ENCODE measurements at regions not wholly inside any gene's neighbourhood (a gene's known extent, or its start where the extent isn't known, plus 50 kb on each side); places are given as distances from the start of the nearest gene placed in this dataset.

- Histone ChIP-seq H3K4me3 (no peak overlapping the region), H3K36me3 (no peaks in the 10 kb centered on the region), H3K4me1 (no peaks in the 10 kb centered on the region), H3K27me3 (ENCODE audit: low read depth) (no peaks in the 10 kb centered on the region), H3K27ac (replicated peaks) (no peak overlapping the region), H3K9me3 (replicated peaks) (no peaks in the 10 kb centered on the region)
- intact Hi-C loops (cut with micrococcal nuclease): no loop called here
- no peak for TF ChIP-seq CTCF (IDR thresholded peaks at IDR 0.05; ENCODE audit: borderline replicate concordance)
- DNase-seq: no peak
Observed at GRCh38 chr2:201568217-201568820, 75.0 kb downstream of the TMEM237 start.

GRCh38 chr2:201559067-201559710, 84.1 kb downstream of the TMEM237 start:
- Histone ChIP-seq H3K9me3 (replicated peaks) (no peaks in the 10 kb centered on the region), H3K36me3 (no peaks in the 10 kb centered on the region), H3K4me1 (no peaks in the 10 kb centered on the region), H3K4me3 (no peak overlapping the region), H3K27ac (replicated peaks) (no peak overlapping the region), H3K27me3 (ENCODE audit: low read depth) (no peaks in the 10 kb centered on the region)
- DNase-seq: no peak
- TF ChIP-seq CTCF (IDR thresholded peaks at IDR 0.05; ENCODE audit: borderline replicate concordance): no peak
- intact Hi-C loops (cut with micrococcal nuclease): no loop called here

- intact Hi-C loops (cut with micrococcal nuclease): no loop called here
- Histone ChIP-seq H3K4me1 (no peaks in the 10 kb centered on the region), H3K36me3 (no peaks in the 10 kb centered on the region), H3K9me3 (replicated peaks) (no peaks in the 10 kb centered on the region), H3K27me3 (ENCODE audit: low read depth) (no peaks in the 10 kb centered on the region), H3K4me3 (no peak overlapping the region), H3K27ac (replicated peaks) (no peak overlapping the region)
- DNase-seq: no peak
- TF ChIP-seq CTCF (IDR thresholded peaks at IDR 0.05; ENCODE audit: borderline replicate concordance): no peak
Observed at GRCh38 chr2:201558665-201559064, 84.6 kb downstream of the TMEM237 start.

GRCh38 chr2:201558232-201558631, 85.1 kb downstream of the TMEM237 start:
- TF ChIP-seq CTCF (IDR thresholded peaks at IDR 0.05; ENCODE audit: borderline replicate concordance): no peak
- intact Hi-C loops (cut with micrococcal nuclease): no loop called here
- H3K27ac ChIP-seq (replicated peaks): no peak overlapping the region
- no peaks in the 10 kb centered on the region for H3K36me3 ChIP-seq
- no peaks in the 10 kb centered on the region for H3K4me1 ChIP-seq
- no peak for DNase-seq
- no peaks in the 10 kb centered on the region for H3K9me3 ChIP-seq (replicated peaks)
- H3K4me3 ChIP-seq: no peak overlapping the region
- H3K27me3 ChIP-seq (ENCODE audit: low read depth): no peaks in the 10 kb centered on the region

- Histone ChIP-seq H3K27ac (replicated peaks) (no peak overlapping the region), H3K27me3 (ENCODE audit: low read depth) (no peaks in the 10 kb centered on the region), H3K36me3 (no peaks in the 10 kb centered on the region), H3K4me3 (no peak overlapping the region), H3K4me1 (no peaks in the 10 kb centered on the region), H3K9me3 (replicated peaks) (no peaks in the 10 kb centered on the region)
- no peak for TF ChIP-seq CTCF (IDR thresholded peaks at IDR 0.05; ENCODE audit: borderline replicate concordance)
- no peak for DNase-seq
- intact Hi-C loops (cut with micrococcal nuclease): no loop called here
Observed at GRCh38 chr2:201551901-201552300, 91.4 kb downstream of the TMEM237 start.

All from left ventricle myocardium inferior (tissue), 1 donor.